ENCODE measurements at regions not wholly inside any gene's neighbourhood (a gene's known extent, or its start where the extent isn't known, plus 50 kb on each side); places are given as distances from the start of the nearest gene placed in this dataset.

DNA sequence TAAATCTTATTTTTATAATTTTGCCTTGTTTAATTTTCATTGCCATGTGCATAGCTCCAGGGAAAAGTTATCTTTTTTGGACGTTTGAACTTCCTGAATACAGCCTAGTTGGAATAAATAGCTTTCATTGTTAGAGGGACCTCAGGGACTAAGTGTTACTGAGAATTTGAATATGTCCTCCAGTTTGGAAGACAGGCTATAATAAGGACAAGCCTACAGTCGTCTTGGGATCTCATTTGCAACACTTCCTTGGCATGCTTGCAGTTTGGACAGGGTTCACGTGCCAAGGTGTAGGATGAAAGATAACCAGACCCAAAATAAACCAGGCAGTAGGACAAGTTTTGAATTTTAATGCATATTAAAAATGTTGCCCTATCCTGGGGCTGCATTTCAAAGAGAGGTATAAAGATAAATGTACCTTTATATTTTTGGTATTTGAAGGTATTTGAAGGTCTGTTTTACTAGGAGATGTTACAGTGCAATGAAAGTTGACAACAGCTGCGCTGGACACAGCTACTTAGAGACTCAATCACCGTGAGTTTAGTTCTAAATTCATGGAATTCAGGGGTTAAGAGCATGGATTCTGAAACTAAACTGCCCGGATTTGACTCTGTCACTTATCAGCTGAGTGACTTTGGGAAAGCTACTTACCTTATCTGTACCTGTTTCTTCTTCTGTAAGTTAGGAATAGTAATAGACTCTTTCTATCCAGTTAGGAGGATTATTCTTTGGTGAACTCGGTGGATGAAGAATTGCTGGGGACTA is 134.1 kb downstream of the ACTBL2 start:
- no peak for FAIRE-seq
- intact Hi-C loops (cut with DNase I), result no loop called here
- Histone ChIP-seq H3K27ac (no peak overlapping the region), H3K4me1 (peaks cover 3 to 5% (median 3%) of the 10 kb centered on the region in 3 donors), H3K4me3 (no peak overlapping the region), H3K9me3 (no peaks in the 10 kb centered on the region), H3K36me3 (no peaks in the 10 kb centered on the region), H3K27me3 (no peaks in the 10 kb centered on the region)
- peak in 1 of 4 donors; percentile 26 for ATAC-seq
- TF ChIP-seq CTCF (IDR thresholded peaks at IDR 0.05), result no peak
- no peak for DNase-seq
- 33 to 34% methylated on average over 7 of the region's 7 CpGs for WGBS, 2 donors

DNA sequence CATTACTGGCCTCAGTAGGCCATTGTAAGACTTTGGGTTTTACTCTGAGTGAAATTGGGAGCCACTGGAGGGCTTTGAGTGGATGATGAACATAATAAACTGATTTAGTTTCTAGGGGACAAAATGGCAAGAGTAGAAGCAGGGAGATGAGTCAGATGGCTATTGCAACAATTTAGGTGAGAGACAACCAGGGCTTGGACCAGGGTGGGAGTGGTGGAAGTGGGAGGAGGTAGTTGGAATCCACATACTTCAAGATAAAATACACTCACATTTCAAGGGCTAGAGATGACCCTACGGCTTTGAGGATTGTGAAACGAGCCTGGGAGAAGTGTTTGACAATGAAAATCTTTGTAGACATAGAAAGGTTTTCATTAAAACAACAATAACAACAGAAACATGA is 136.3 kb downstream of the ACTBL2 start:
- H3K4me1 ChIP-seq, result peaks cover 3 to 5% (median 3%) of the 10 kb centered on the region in 3 donors
- no peaks in the 10 kb centered on the region for H3K27me3 ChIP-seq
- TF ChIP-seq CTCF (IDR thresholded peaks at IDR 0.05), result no peak
- intact Hi-C loops (cut with DNase I), result no loop called here
- no peak overlapping the region for H3K4me3 ChIP-seq
- DNase-seq (no peak), ATAC-seq (no peak), FAIRE-seq (no peak)
- H3K27ac ChIP-seq, result no peak overlapping the region
- no peaks in the 10 kb centered on the region for H3K9me3 ChIP-seq
- 89 to 94% methylated on average over 2 of the region's 2 CpGs for WGBS, 2 donors
- no peaks in the 10 kb centered on the region for H3K36me3 ChIP-seq

DNA sequence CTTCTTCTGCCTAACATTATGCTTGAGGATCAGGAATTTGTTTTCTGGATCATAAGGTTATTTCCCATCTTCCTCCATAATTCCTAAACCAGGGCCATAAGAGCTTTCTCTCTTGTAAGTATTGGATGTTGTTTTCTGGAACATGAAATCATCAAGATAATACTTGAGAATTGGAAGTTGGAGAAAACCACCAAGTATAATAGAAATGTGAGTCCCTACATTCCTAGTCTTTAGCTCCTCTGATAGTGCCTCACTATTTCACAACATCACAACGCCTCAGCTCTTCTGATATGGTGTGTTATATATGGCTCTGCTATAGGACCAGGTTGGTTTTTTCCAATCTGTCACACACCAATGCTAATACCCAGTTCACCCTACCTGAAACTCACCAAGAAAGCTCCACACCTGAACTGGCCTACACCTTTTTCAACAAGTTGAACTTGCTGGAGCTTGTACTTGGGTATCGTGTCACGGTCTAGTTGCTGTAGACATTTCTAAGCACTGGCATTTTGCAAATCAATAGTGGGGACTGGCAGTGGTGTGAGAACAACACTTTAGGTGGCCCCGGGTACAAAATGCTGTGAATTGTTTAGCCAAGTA is 141.1 kb downstream of the ACTBL2 start:
- intact Hi-C loops (cut with DNase I), result no loop called here
- no peak for ATAC-seq
- H3K27me3 ChIP-seq, result no peaks in the 10 kb centered on the region
- TF ChIP-seq CTCF (IDR thresholded peaks at IDR 0.05), result no peak
- no peak for DNase-seq
- H3K9me3 ChIP-seq, result no peaks in the 10 kb centered on the region
- no peak for FAIRE-seq
- H3K27ac ChIP-seq, result no peak overlapping the region
- H3K36me3 ChIP-seq, result no peaks in the 10 kb centered on the region
- 85 to 93% methylated on average over 4 of the region's 4 CpGs for WGBS, 2 donors
- peaks cover 0 to 6% (median 0%) of the 10 kb centered on the region in 3 donors for H3K4me1 ChIP-seq
- H3K4me3 ChIP-seq, result no peak overlapping the region

- peaks cover 0 to 6% (median 0%) of the 10 kb centered on the region in 3 donors for H3K4me1 ChIP-seq
- 85 to 88% methylated on average over 1 of the region's 1 CpG for WGBS, 2 donors
- no peaks in the 10 kb centered on the region for H3K9me3 ChIP-seq
- FAIRE-seq (no peak), DNase-seq (no peak), ATAC-seq (no peak)
- no peaks in the 10 kb centered on the region for H3K36me3 ChIP-seq
- H3K27ac ChIP-seq, result no peak overlapping the region
- intact Hi-C loops (cut with DNase I), result no loop called here
- H3K27me3 ChIP-seq, result no peaks in the 10 kb centered on the region
- TF ChIP-seq CTCF (IDR thresholded peaks at IDR 0.05), result no peak
- no peak overlapping the region for H3K4me3 ChIP-seq
Measured at GRCh38 chr5:57340681-57341080, 141.9 kb downstream of the ACTBL2 start.

DNA sequence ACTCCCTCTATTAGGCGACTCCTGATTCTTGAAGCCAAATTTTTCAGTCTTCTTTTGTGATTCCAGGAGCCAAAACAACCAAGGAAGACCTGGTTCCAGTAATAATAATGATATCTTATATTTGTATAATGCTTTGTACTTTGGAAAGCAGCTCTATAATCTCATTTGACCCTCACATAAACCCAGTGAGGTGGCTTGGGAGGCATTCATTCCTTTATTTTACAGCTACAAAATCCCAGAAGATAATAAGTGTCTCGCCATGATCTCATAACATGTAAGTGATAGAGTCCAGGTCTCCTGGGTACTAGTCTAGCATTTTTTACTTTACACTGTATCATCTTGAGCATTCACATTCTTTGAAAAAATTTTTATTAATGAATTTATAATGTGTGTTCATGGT is 143.1 kb downstream of the ACTBL2 start:
- no peaks in the 10 kb centered on the region for H3K36me3 ChIP-seq
- H3K27ac ChIP-seq, result no peak overlapping the region
- no peak for TF ChIP-seq CTCF (IDR thresholded peaks at IDR 0.05)
- ATAC-seq, result no peak
- H3K9me3 ChIP-seq, result no peaks in the 10 kb centered on the region
- 92 to 94% methylated on average over 2 of the region's 2 CpGs for WGBS, 2 donors
- no peak overlapping the region for H3K4me3 ChIP-seq
- DNase-seq, result no peak
- peaks cover 0 to 6% (median 0%) of the 10 kb centered on the region in 3 donors for H3K4me1 ChIP-seq
- intact Hi-C loops (cut with DNase I), result no loop called here
- no peak for FAIRE-seq
- no peaks in the 10 kb centered on the region for H3K27me3 ChIP-seq

Data from pancreas (tissue), 10 donors.